Neural cell (in vitro differentiated cells): ENCODE measurements at regions not wholly inside any gene's neighbourhood (a gene's known extent, or its start where the extent isn't known, plus 50 kb on each side); places are given as distances from the start of the nearest gene placed in this dataset.

Experiments
- H2AFZ ChIP-seq: fragments of 200-600, 300-800 bp; sonication (generic), shearing (Covaris generic); 2 replicates; pipeline ENCODE4 v1.6.0; 2014; ENCODE audit warnings: low read depth, mild to moderate bottlenecking, antibody characterized with exemption, low read length, moderate library complexity
- H3F3A ChIP-seq: fragments of 200-600 bp; shearing (Covaris generic); 2 replicates; pipeline ENCODE4 v1.6.1; 2016; ENCODE audit warnings: mild to moderate bottlenecking, moderate library complexity, mixed read lengths, antibody characterized with exemption, low read length; ENCODE audit not compliant: insufficient read depth, poor library complexity, severe bottlenecking
- H3K27ac ChIP-seq: fragments of 200-600, 300-800 bp; sonication (generic), shearing (Covaris generic); 2 replicates; pipeline ENCODE4 v1.5.1; 2014; ENCODE audit warnings: mild to moderate bottlenecking, low read length, moderate library complexity
- H3K27me3 ChIP-seq: fragments of 300-800, 200-600 bp; sonication (generic), shearing (Covaris generic); 2 replicates; pipeline ENCODE4 v1.6.0; 2014; ENCODE audit warnings: mild to moderate bottlenecking, low read depth, low read length, moderate library complexity; ENCODE audit not compliant: insufficient read depth
- H3K36me3 ChIP-seq: fragments of 300-800, 200-600 bp; sonication (generic), shearing (Covaris generic); 2 replicates; pipeline ENCODE4 v1.5.1; 2014; ENCODE audit warnings: mild to moderate bottlenecking, antibody characterized with exemption, low read length, moderate library complexity; ENCODE audit not compliant: insufficient read depth
- H3K4me2 ChIP-seq: fragments of 300-800, 200-600 bp; sonication (generic), shearing (Covaris generic); 2 replicates; pipeline ENCODE4 v1.6.0; 2014; ENCODE audit warnings: mild to moderate bottlenecking, low read length
- H3K4me3 ChIP-seq: fragments of 300-800, 200-600 bp; sonication (generic), shearing (Covaris generic); 2 replicates; pipeline ENCODE4 v1.5.1; 2014; ENCODE audit warnings: mild to moderate bottlenecking, low read length, moderate library complexity
- H3K79me2 ChIP-seq: fragments of 200-600 bp; shearing (Covaris generic); replicated peaks from 2 replicates; pipeline ENCODE4 v1.6.0; 2014; ENCODE audit warnings: mild to moderate bottlenecking, low read length, moderate library complexity; ENCODE audit not compliant: insufficient read depth
- H3K9ac ChIP-seq: fragments of 300-800, 200-600 bp; sonication (generic), shearing (Covaris generic); 2 replicates; pipeline ENCODE4 v1.6.1; 2016; ENCODE audit warnings: mild to moderate bottlenecking, low read length, mixed read lengths
- H3K9me2 ChIP-seq: fragments of 200-600 bp; shearing (Covaris generic); 2 replicates; pipeline ENCODE4 v1.6.1; 2016; ENCODE audit warnings: mild to moderate bottlenecking, low read length, mixed read lengths; ENCODE audit not compliant: insufficient read depth
- H3K9me3 ChIP-seq: fragments of 200-600, 300-800 bp; sonication (generic), shearing (Covaris generic); 2 replicates; pipeline ENCODE4 v1.6.1; 2016; ENCODE audit warnings: mild to moderate bottlenecking, mixed run types, low read length, moderate library complexity, mixed read lengths
- H4K20me1 ChIP-seq: fragments of 200-600 bp; shearing (Covaris generic); 2 replicates; pipeline ENCODE4 v1.6.1; 2016; ENCODE audit warnings: mild to moderate bottlenecking, mixed run types; ENCODE audit not compliant: insufficient read depth
- EP300 ChIP-seq: fragments of 450-650 bp; conservative IDR thresholded peaks from 2 replicates; pipeline ENCODE4 v1.6.1; 2014; ENCODE audit warnings: antibody characterized with exemption, mild to moderate bottlenecking, moderate library complexity; ENCODE audit not compliant: poor library complexity, severe bottlenecking
- EZH2 ChIP-seq: fragments of 200-600, 300-800 bp; shearing (Covaris generic), sonication (generic); IDR thresholded peaks from 2 replicates; pipeline ENCODE4 v1.6.1; 2014; ENCODE audit warnings: antibody characterized with exemption, low read length, borderline replicate concordance, mild to moderate bottlenecking; ENCODE audit not compliant: insufficient read depth, poor library complexity, severe bottlenecking
- MXI1 ChIP-seq: fragments of 450-650 bp; conservative IDR thresholded peaks from 2 replicates; pipeline ENCODE4 v1.6.1; 2014; ENCODE audit warnings: antibody characterized with exemption, mild to moderate bottlenecking; ENCODE audit not compliant: poor library complexity, severe bottlenecking
- POLR2AphosphoS5 ChIP-seq: IDR thresholded peaks from 2 replicates; pipeline ENCODE4 v1.6.1; 2012
- RAD21 ChIP-seq: fragments of 450-650 bp; conservative IDR thresholded peaks from 2 replicates; pipeline ENCODE4 v1.6.1; 2014; ENCODE audit warnings: antibody characterized with exemption, mild to moderate bottlenecking, moderate library complexity
- REST ChIP-seq: IDR thresholded peaks from 2 replicates; pipeline ENCODE4 v1.6.1; 2012; ENCODE audit warnings: borderline replicate concordance
- SMC3 ChIP-seq: fragments of 450-650 bp; conservative IDR thresholded peaks from 2 replicates; pipeline ENCODE4 v1.6.1; 2014; ENCODE audit warnings: antibody characterized with exemption, mild to moderate bottlenecking, moderate library complexity; ENCODE audit not compliant: poor library complexity
- TAF1 ChIP-seq: IDR thresholded peaks from 2 replicates; pipeline ENCODE4 v1.6.1; 2012; ENCODE audit warnings: low read depth
- TF ChIP-seq, protein P1 (sequence below): fragments of 450-650 bp; IDR thresholded peaks from 2 replicates; pipeline ENCODE4 v1.5.1; 2014; ENCODE audit warnings: antibody characterized with exemption, mild to moderate bottlenecking, moderate library complexity; ENCODE audit not compliant: poor library complexity, severe bottlenecking

DNA sequence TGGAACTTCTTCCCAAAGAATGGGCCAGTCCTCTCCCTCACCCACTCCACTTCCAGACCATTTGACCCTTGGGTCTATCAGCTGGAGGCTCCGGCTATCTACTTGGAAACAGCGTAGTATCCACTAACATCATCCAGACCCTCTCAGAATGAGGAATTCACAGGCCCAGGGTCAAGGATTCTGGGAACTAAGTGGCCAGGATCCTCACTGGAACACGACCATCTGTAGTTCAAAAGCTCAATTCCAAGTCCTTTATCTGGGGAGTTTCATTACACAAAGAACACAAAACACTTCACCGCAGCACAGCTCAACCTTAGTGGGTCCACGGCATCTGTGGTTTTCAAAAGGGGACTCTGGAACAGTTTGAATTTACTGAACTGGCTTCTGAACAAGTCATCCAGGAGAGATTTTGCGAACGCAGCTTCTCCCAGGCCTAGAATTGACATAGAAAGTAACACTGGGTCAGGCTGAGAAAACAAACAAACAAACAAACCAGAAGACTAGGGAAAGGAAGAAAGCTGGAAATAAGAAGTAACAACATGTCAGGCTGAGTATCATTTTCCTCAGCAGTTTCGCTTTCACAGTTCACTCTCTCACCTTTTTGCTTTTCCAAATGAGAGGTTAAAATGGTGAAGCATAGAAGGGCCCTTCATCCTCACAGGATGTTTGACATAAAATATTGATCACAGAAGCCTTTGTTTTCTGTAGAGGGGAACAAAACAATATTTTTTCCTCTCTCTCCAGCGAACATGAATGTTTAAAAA is 57.6 kb upstream of the USP6NL start:
- no peak overlapping the region for H3K9ac ChIP-seq
- H3K9me3 ChIP-seq: no peaks in the 10 kb centered on the region
- H4K20me1 ChIP-seq: no peaks in the 10 kb centered on the region
- H3K4me3 ChIP-seq: no peak overlapping the region
- no peaks in the 10 kb centered on the region for H3K36me3 ChIP-seq
- H3K27ac ChIP-seq: no peak overlapping the region
- H3K4me2 ChIP-seq: no peak overlapping the region
- H3K27me3 ChIP-seq: no peaks in the 10 kb centered on the region
- no peak overlapping the region for H2AFZ ChIP-seq
- H3F3A ChIP-seq: no peaks in the 10 kb centered on the region
- TF ChIP-seq TAF1 (no peak), RAD21 (no peak)
- no peaks in the 10 kb centered on the region for H3K9me2 ChIP-seq
- no peaks in the 10 kb centered on the region for H3K79me2 ChIP-seq

- no peak overlapping the region for H3K4me2 ChIP-seq
- H4K20me1 ChIP-seq: no peaks in the 10 kb centered on the region
- H2AFZ ChIP-seq: no peak overlapping the region
- H3F3A ChIP-seq: no peaks in the 10 kb centered on the region
- H3K9me3 ChIP-seq: no peaks in the 10 kb centered on the region
- H3K27me3 ChIP-seq: no peaks in the 10 kb centered on the region
- no peak overlapping the region for H3K4me3 ChIP-seq
- no peaks in the 10 kb centered on the region for H3K36me3 ChIP-seq
- H3K27ac ChIP-seq: no peak overlapping the region
- no peaks in the 10 kb centered on the region for H3K79me2 ChIP-seq
- H3K9me2 ChIP-seq: no peaks in the 10 kb centered on the region
- H3K9ac ChIP-seq: no peak overlapping the region
- TF ChIP-seq RAD21 (no peak), EZH2 (no peak), TAF1 (no peak), REST (no peak), MXI1 (no peak), POLR2AphosphoS5 (no peak), SMC3 (no peak), EP300 (no peak)
- TF ChIP-seq, protein P1, sequence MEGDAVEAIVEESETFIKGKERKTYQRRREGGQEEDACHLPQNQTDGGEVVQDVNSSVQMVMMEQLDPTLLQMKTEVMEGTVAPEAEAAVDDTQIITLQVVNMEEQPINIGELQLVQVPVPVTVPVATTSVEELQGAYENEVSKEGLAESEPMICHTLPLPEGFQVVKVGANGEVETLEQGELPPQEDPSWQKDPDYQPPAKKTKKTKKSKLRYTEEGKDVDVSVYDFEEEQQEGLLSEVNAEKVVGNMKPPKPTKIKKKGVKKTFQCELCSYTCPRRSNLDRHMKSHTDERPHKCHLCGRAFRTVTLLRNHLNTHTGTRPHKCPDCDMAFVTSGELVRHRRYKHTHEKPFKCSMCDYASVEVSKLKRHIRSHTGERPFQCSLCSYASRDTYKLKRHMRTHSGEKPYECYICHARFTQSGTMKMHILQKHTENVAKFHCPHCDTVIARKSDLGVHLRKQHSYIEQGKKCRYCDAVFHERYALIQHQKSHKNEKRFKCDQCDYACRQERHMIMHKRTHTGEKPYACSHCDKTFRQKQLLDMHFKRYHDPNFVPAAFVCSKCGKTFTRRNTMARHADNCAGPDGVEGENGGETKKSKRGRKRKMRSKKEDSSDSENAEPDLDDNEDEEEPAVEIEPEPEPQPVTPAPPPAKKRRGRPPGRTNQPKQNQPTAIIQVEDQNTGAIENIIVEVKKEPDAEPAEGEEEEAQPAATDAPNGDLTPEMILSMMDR: no peak
Measured at GRCh38 chr10:11667756-11668155, 56.3 kb upstream of the USP6NL start.
